ENCODE measurements at regions not wholly inside any gene's neighbourhood (a gene's known extent, or its start where the extent isn't known, plus 50 kb on each side); places are given as distances from the start of the nearest gene placed in this dataset.

DNA sequence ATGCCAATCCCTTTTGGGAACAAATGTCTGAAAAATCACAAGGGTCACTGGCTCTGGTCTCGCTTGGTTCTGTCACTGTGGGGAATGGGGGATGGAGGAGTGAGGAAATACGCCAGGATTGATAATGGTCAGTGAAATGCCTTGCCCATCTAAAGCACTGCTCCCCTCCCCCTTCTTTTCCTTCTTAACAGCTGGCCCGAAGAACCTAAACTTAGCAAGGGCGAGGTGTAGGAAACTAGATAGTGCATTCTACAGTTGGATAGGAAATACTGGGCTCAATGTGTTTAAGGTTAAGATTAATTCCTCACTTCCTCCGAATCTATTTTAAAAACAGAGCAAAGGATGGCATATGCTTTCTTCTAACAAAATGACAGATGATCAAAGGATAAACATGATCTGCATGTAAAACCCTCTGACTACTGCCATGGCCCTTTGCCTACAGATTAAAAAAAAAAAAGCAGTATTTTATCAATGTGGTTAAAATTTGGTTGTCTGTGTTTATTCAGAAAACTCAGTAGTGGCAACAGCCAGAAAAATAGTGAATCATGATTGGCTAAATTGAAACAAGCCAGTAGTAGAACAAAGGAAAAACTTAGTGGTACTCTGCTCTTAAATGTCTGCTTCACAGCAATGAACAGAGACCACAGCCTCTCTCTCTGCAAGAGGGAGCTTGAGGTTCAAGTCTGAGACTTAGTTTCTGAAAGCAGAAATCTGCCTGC, 86.1 kb upstream of the VAV3 start:
- Histone ChIP-seq H3K9ac (ENCODE audit: low read depth, low read length) (no peak overlapping the region), H3K27ac (ENCODE audit: low read depth, low read length) (peak overlapping the region; percentile 54), H3K9me3 (ENCODE audit: insufficient read depth, low read depth, low read length) (no peaks in the 10 kb centered on the region), H3K4me1 (ENCODE audit: insufficient read depth, low read length) (peaks cover 50% of the 10 kb centered on the region), H3K4me3 (ENCODE audit: low read length) (peak overlapping the region; percentile 0; the same call in 1 of the 2 replicates), H3K36me3 (ENCODE audit: insufficient read depth, low read length) (no peaks in the 10 kb centered on the region), H3K27me3 (ENCODE audit: insufficient read depth, low read length) (no peaks in the 10 kb centered on the region)
- WGBS, result 49% methylated on average over 4 of the region's 5 CpGs

DNA sequence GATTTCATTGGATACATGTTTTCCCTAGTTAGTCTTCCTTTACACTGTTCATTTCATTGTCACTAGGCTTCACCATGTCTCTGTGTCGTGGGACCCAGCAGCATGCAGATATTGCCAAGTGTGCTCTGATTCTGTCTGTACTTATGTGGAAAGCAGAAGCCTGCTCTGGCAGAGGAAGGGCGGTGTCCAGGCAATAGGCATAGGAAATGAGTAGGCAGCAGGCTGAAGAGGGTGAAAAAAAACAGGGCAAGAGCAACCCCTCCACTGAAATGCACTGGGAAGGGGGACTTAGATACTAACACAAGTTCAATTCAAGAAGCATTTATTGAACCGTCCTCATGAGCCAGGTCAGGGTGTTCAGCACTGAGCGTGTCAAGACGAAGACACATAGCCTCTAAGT, 85.2 kb upstream of the VAV3 start:
- Histone ChIP-seq H3K9me3 (ENCODE audit: insufficient read depth, low read depth, low read length) (no peaks in the 10 kb centered on the region), H3K27me3 (ENCODE audit: insufficient read depth, low read length) (no peaks in the 10 kb centered on the region), H3K27ac (ENCODE audit: low read depth, low read length) (no peak overlapping the region), H3K4me3 (ENCODE audit: low read length) (no peak overlapping the region), H3K4me1 (ENCODE audit: insufficient read depth, low read length) (peaks cover 50% of the 10 kb centered on the region), H3K36me3 (ENCODE audit: insufficient read depth, low read length) (no peaks in the 10 kb centered on the region), H3K9ac (ENCODE audit: low read depth, low read length) (no peak overlapping the region)
- 94% methylated on average over 5 of the region's 5 CpGs for WGBS

DNA sequence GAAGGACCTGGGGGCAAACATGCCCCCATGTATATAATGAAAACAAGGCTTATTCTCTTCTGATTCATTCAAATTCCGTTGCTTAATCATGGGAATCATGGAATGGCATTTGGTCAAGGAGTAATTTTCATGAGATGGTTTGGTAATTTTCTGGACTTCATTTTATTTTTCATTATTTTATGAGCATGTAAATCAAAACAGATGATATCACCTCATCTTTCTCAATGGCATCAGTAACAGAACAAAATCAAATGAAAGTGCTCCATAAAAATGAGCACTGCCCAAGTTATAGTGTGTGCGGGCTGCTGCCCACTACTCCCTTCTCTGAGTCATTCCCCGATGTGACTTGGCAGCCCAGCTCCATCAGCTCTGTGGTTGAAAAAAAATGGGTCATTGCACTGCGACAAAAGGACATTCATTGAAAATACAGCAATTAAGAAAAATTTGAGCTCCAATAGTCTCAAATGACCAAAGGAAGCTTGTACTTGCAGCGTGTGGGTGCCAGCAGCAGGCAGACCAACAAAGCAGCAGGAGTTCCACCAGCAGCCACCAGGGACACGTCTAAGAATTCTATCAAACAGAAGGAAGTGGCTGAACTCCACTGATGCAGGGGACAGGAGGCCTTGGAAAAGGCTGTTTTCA, 84.3 kb upstream of the VAV3 start:
- no peaks in the 10 kb centered on the region for H3K27me3 ChIP-seq (ENCODE audit: insufficient read depth, low read length)
- H3K9ac ChIP-seq (ENCODE audit: low read depth, low read length), result no peak overlapping the region
- H3K4me1 ChIP-seq (ENCODE audit: insufficient read depth, low read length), result peaks cover 46% of the 10 kb centered on the region
- H3K4me3 ChIP-seq (ENCODE audit: low read length), result no peak overlapping the region
- no peaks in the 10 kb centered on the region for H3K9me3 ChIP-seq (ENCODE audit: insufficient read depth, low read depth, low read length)
- no peaks in the 10 kb centered on the region for H3K36me3 ChIP-seq (ENCODE audit: insufficient read depth, low read length)
- 72% methylated on average over 6 of the region's 6 CpGs for WGBS
- no peak overlapping the region for H3K27ac ChIP-seq (ENCODE audit: low read depth, low read length)

DNA sequence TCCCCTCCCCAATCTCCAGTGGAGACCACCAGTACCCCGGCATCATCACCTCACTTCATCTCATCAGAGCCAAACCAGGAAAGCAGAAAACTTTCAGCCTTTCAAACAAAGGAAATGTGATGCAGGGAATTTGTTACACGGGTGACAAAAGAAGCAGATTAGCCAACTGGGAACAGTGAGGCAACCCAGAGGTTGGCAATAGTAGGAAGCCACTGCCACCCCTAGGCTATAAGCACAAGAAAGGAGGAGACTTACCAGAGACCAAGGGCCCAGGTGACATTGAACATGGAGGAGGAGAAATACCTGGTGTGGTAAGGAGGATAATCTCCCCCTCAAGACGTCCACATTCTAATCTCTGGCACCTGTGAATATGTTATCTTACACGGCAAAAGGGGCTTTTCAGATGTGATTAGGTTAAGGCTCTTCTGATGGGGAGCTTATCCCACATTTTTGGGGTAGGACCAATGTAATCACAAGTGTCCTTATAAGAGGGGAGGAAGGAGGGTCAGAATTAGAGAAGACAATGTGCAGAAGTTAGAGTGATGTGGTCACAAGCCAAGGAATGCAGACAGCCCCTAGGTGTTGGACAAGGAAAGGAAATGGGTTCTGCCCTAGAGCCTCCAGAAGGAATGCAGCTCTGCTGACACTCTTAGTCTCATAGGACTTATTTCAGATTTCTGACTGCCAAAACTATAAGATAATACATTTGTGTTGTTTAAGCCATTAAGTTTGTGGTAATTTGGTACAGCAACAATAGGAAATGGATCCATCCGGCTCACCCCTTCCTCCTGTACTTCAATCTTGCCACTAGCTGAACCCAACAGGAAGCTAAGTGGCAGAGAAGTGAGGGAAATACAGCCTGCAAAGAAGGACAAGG, 83.6 kb upstream of the VAV3 start:
- Histone ChIP-seq H3K36me3 (ENCODE audit: insufficient read depth, low read length) (no peaks in the 10 kb centered on the region), H3K4me1 (ENCODE audit: insufficient read depth, low read length) (peaks cover 39% of the 10 kb centered on the region), H3K9me3 (ENCODE audit: insufficient read depth, low read depth, low read length) (no peaks in the 10 kb centered on the region), H3K27me3 (ENCODE audit: insufficient read depth, low read length) (no peaks in the 10 kb centered on the region), H3K27ac (ENCODE audit: low read depth, low read length) (no peak overlapping the region), H3K9ac (ENCODE audit: low read depth, low read length) (no peak overlapping the region), H3K4me3 (ENCODE audit: low read length) (no peak overlapping the region)
- WGBS, result 95% methylated on average over 5 of the region's 5 CpGs

DNA sequence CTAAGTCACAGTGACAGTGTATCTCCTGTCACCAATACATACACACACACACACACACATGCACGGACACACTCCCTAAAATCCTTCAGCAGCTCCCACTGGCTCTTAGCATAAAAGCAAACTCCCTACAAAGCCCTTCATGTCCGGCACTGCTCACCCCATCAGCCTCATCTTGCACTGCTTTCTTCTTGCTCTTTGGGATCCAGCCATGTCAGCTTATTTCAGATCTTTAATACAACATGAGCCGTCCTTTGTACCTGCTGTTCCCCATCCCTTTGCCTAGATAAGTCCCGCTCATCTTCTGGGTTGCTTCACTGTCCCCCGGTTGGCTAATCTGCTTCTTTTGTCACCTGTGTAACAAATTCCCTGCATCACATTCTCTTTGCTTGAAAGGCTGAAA, 82.1 kb upstream of the VAV3 start:
- H3K9ac ChIP-seq (ENCODE audit: low read depth, low read length), result no peak overlapping the region

DNA sequence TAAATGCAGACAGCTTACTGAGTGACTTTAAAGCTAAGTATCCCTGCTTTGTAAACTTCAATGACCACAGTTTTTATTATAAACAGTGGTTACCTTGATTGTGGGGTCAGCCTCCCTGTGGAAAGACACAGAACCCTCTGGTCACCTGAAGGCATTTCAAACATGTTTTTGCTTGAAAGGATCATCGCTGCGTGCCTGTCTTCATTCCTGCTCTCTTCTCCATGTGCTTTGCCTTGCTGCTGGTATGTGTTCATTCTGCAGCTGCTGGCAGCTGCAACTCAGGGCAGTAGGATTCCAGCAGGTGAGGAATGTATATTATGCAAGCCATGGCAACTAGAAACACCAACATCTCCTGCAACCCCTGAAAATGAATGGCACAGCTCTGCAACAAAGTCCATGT, 81.0 kb upstream of the VAV3 start:
- Histone ChIP-seq H3K27ac (ENCODE audit: low read depth, low read length) (no peak overlapping the region), H3K36me3 (ENCODE audit: insufficient read depth, low read length) (no peaks in the 10 kb centered on the region), H3K9ac (ENCODE audit: low read depth, low read length) (no peak overlapping the region), H3K4me3 (ENCODE audit: low read length) (no peak overlapping the region), H3K27me3 (ENCODE audit: insufficient read depth, low read length) (no peaks in the 10 kb centered on the region), H3K4me1 (ENCODE audit: insufficient read depth, low read length) (peaks cover 21% of the 10 kb centered on the region), H3K9me3 (ENCODE audit: insufficient read depth, low read depth, low read length) (no peaks in the 10 kb centered on the region)
- 93% methylated on average over 2 of the region's 2 CpGs for WGBS

More for the DNA sequence above, 82.1 kb upstream of the VAV3 start:
- H3K27ac ChIP-seq (ENCODE audit: low read depth, low read length), result no peak overlapping the region
- no peak overlapping the region for H3K4me3 ChIP-seq (ENCODE audit: low read length)
- H3K9me3 ChIP-seq (ENCODE audit: insufficient read depth, low read depth, low read length), result no peaks in the 10 kb centered on the region
- 90% methylated on average over 5 of the region's 5 CpGs for WGBS
- peaks cover 24% of the 10 kb centered on the region for H3K4me1 ChIP-seq (ENCODE audit: insufficient read depth, low read length)
- no peaks in the 10 kb centered on the region for H3K36me3 ChIP-seq (ENCODE audit: insufficient read depth, low read length)
- H3K27me3 ChIP-seq (ENCODE audit: insufficient read depth, low read length), result no peaks in the 10 kb centered on the region

DNA sequence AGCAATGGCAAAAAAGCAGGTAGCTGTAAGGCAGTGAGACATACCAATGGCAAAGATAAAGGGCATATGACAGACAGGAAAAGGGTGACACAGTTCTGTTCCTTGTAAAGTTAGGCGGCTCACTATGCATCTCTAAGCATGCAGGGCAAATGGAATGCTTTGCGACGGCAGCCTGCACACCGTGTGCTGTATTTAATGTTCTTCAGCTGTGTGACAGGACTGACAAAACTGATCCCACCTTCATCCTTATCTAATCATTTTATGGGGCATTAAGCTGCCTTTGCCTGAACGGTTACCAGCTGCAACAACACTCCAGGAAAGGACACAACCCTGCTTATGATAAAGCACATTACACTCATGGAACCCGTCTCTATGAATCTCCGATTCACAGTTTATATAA, 80.5 kb upstream of the VAV3 start:
- Histone ChIP-seq H3K27me3 (ENCODE audit: insufficient read depth, low read length) (no peaks in the 10 kb centered on the region), H3K4me1 (ENCODE audit: insufficient read depth, low read length) (peaks cover 15% of the 10 kb centered on the region), H3K36me3 (ENCODE audit: insufficient read depth, low read length) (no peaks in the 10 kb centered on the region), H3K27ac (ENCODE audit: low read depth, low read length) (no peak overlapping the region), H3K9ac (ENCODE audit: low read depth, low read length) (no peak overlapping the region), H3K9me3 (ENCODE audit: insufficient read depth, low read depth, low read length) (no peaks in the 10 kb centered on the region), H3K4me3 (ENCODE audit: low read length) (no peak overlapping the region)
- WGBS, result 79% methylated on average over 7 of the region's 7 CpGs

DNA sequence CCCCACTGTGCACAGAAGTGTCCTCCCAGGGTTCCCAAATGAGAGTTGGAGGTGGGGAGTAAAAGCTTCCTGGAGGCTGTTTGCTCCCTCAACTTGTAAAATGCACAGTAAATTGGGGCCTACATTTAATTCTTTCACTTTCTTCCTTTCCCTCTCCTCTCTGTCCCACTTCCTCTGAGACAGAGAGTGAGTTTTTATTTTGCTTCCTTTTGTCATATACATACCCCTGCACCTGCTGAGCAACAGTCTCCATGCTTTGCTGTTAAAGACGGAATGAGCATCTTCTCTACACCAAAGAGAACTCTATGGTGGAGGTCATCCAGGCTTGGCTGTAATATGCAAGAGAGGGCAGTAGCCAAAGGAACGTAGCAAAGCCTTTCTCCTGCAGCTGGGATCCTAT, 79.3 kb upstream of the VAV3 start:
- no peak overlapping the region for H3K4me3 ChIP-seq (ENCODE audit: low read length)
- no peak overlapping the region for H3K9ac ChIP-seq (ENCODE audit: low read depth, low read length)
- H3K27ac ChIP-seq (ENCODE audit: low read depth, low read length), result no peak overlapping the region
- H3K27me3 ChIP-seq (ENCODE audit: insufficient read depth, low read length), result no peaks in the 10 kb centered on the region
- H3K4me1 ChIP-seq (ENCODE audit: insufficient read depth, low read length), result peaks cover 6% of the 10 kb centered on the region
- no peaks in the 10 kb centered on the region for H3K9me3 ChIP-seq (ENCODE audit: insufficient read depth, low read depth, low read length)
- WGBS, result 96% methylated on average over 2 of the region's 2 CpGs
- H3K36me3 ChIP-seq (ENCODE audit: insufficient read depth, low read length), result no peaks in the 10 kb centered on the region

DNA sequence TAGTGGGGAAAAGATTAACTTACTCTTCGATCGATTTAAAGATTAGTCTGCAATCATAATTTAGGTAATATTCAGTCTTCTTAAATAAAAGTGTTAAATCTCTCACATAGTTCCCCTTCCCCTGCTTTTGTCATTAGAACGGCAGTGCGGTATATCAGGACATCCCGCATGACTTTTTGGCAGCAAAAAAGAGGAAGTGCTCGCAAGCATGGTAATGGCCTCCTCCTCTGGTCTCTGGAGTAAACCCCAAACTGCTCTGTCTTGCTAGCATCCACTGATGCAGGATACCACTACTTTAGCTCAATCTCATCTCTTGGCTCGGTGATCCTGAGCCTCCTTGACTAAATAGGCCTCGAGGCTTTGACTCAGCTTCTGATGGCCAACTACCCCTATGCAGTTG, 78.7 kb upstream of the VAV3 start:
- no peaks in the 10 kb centered on the region for H3K36me3 ChIP-seq (ENCODE audit: insufficient read depth, low read length)
- no peak overlapping the region for H3K9ac ChIP-seq (ENCODE audit: low read depth, low read length)
- peaks cover 6% of the 10 kb centered on the region for H3K4me1 ChIP-seq (ENCODE audit: insufficient read depth, low read length)
- no peak overlapping the region for H3K4me3 ChIP-seq (ENCODE audit: low read length)
- no peak overlapping the region for H3K27ac ChIP-seq (ENCODE audit: low read depth, low read length)
- H3K27me3 ChIP-seq (ENCODE audit: insufficient read depth, low read length), result no peaks in the 10 kb centered on the region
- WGBS, result 97% methylated on average over 6 of the region's 8 CpGs
- no peaks in the 10 kb centered on the region for H3K9me3 ChIP-seq (ENCODE audit: insufficient read depth, low read depth, low read length)

DNA sequence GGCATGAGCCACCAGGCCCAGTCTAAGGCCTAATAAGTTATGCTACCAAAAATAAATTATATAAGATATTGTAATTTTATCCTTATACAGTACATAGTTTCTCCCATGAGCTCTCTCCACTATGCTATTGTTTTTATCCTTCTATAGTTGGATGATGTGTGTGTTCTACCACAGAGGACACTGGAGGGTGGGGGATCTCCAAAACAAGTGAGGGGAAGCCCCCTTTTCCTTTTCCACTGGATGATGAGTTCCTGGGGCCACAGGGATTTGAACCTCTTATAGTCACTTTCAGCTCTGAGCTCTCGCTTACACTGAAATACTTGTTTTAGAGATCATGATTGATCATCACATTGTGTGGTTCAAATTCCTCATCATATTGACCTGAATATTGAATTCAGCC, 77.6 kb upstream of the VAV3 start:
- no peaks in the 10 kb centered on the region for H3K36me3 ChIP-seq (ENCODE audit: insufficient read depth, low read length)
- WGBS, result 89% methylated on average over 1 of the region's 1 CpG
- H3K27me3 ChIP-seq (ENCODE audit: insufficient read depth, low read length), result no peaks in the 10 kb centered on the region
- H3K4me3 ChIP-seq (ENCODE audit: low read length), result no peak overlapping the region
- no peak overlapping the region for H3K9ac ChIP-seq (ENCODE audit: low read depth, low read length)
- no peaks in the 10 kb centered on the region for H3K9me3 ChIP-seq (ENCODE audit: insufficient read depth, low read depth, low read length)
- H3K27ac ChIP-seq (ENCODE audit: low read depth, low read length), result no peak overlapping the region
- H3K4me1 ChIP-seq (ENCODE audit: insufficient read depth, low read length), result peaks cover 6% of the 10 kb centered on the region

All from HUES64 (cell line).